ENCODE measurements at regions not wholly inside any gene's neighbourhood (a gene's known extent, or its start where the extent isn't known, plus 50 kb on each side); places are given as distances from the start of the nearest gene placed in this dataset.

DNA sequence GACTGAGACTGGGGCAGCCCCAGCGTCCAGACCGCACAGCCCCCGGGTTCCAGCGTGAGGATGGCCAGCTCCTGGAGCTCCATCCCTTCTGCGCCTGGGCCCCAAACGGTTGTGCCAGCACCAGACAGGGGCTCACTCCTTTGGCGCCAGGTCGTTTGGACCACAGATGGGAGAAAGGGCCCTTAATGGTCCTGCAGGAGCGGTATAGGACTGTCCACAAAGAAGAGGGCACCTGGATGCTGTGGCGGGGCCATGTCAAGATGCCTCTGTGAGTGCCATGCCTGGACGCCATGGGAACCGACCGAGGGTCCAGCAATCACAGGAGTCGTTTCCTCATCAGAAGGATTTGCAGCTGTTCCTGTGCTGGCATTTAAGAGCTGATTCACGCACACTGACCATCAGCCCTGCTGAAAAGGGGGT, 82.7 kb downstream of the DLL1 start:
- TF ChIP-seq, protein P1, sequence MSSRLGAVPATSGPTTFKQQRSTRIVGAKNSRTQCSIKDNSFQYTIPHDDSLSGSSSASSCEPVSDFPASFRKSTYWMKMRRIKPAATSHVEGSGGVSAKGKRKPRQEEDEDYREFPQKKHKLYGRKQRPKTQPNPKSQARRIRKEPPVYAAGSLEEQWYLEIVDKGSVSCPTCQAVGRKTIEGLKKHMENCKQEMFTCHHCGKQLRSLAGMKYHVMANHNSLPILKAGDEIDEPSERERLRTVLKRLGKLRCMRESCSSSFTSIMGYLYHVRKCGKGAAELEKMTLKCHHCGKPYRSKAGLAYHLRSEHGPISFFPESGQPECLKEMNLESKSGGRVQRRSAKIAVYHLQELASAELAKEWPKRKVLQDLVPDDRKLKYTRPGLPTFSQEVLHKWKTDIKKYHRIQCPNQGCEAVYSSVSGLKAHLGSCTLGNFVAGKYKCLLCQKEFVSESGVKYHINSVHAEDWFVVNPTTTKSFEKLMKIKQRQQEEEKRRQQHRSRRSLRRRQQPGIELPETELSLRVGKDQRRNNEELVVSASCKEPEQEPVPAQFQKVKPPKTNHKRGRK (CRISPR knock-in tag; IDR thresholded peaks at IDR 0.05; ENCODE audit: borderline replicate concordance) = no peak
- CTCF ChIA-PET = no interaction called here
- DNase-seq (ENCODE audit: low spot score) = no peak
- POLR2A ChIA-PET = no interaction called here
- H3K4me1 Mint-ChIP-seq = no peaks in the 10 kb centered on the region
- ATAC-seq = no peak
- H3K36me3 Mint-ChIP-seq = peaks cover 6% of the 10 kb centered on the region; the same call in 1 of the 2 replicates
- peaks cover 6% of the 10 kb centered on the region for H3K27me3 Mint-ChIP-seq (ENCODE audit: low read depth)
- H3K4me3 Mint-ChIP-seq = no peak overlapping the region
- peaks cover 26% of the 10 kb centered on the region for H3K9me3 Mint-ChIP-seq
- no peak overlapping the region for H3K27ac Mint-ChIP-seq

DNA sequence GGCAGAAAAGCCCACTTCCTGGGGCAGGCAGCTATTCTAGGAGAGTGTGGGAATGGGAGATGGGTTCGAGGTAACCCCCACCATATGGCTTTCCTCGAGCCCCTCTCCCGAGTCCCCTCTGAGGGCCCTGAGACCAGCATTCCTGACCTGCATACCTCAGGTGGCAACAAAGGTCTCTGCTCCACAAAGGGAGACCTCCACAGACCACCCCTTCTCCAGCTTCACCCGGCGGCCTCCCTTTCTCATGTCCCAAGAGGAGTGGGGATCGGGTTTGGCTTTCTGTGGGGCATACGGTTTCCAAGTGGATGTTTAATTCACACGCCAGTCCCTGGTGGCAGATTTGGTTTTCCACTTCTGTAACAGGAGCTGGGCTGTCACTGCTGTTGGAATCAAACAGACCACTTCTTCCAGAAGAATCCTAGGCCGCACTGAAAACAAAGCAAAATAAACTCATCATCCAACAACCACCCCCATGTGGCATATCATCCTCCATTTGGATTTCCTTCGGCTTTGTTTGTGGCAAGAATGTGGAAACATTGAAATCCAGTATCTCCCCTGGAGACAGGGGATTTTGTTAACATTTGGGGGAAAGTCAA, 83.2 kb downstream of the DLL1 start:
- H3K9me3 Mint-ChIP-seq = peaks cover 31% of the 10 kb centered on the region
- TF ChIP-seq ZNF232 (CRISPR knock-in tag; IDR thresholded peaks at IDR 0.05) (no peak), NR2C2 (CRISPR knock-in tag; IDR thresholded peaks at IDR 0.05) (no peak)
- peaks cover 2% of the 10 kb centered on the region for H3K27me3 Mint-ChIP-seq (ENCODE audit: low read depth)
- no peak for DNase-seq (ENCODE audit: low spot score)
- ChIA-PET CTCF (no interaction called here), POLR2A (no interaction called here)
- ATAC-seq = no peak
- H3K36me3 Mint-ChIP-seq = peaks cover 6% of the 10 kb centered on the region; the same call in 1 of the 2 replicates
- H3K27ac Mint-ChIP-seq = no peak overlapping the region
- H3K4me3 Mint-ChIP-seq = no peak overlapping the region
- H3K4me1 Mint-ChIP-seq = no peaks in the 10 kb centered on the region

DNA sequence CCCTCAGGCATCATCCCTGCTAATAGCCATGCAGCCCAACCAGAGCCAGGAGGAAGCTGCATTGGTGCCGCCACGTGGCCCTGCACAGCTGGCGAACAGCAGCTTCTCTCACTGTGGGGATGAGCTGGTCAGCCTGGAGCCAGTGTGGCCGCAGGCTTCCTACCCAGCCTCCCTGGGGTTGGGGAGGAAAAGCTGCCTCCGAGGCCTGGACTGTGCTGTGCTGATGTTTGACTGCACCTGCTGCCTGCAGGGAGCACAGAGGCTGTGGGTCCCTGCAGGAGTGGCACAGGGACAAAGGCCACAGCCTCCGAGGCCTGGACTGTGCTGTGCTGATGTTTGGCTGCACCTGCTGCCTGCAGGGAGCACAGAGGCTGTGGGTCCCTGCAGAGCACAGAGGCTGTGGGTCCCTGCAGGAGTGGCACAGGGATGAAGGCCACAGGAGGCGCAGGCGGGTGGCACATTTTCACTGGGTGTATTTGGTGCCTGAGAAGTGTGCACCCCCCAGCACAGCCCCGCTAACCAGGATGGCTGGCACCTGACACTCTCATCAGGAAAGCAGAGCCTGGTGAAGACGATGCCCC, 83.9 kb downstream of the DLL1 start:
- Mint-ChIP-seq H3K9me3 (peaks cover 34% of the 10 kb centered on the region), H3K27ac (no peak overlapping the region), H3K27me3 (ENCODE audit: low read depth) (no peaks in the 10 kb centered on the region; the same call in 1 of the 2 replicates), H3K4me3 (no peak overlapping the region), H3K36me3 (peaks cover 6% of the 10 kb centered on the region; the same call in 1 of the 2 replicates), H3K4me1 (no peaks in the 10 kb centered on the region)
- CTCF ChIA-PET = no interaction called here
- POLR2A ChIA-PET = no interaction called here
- TF ChIP-seq, protein P2, sequence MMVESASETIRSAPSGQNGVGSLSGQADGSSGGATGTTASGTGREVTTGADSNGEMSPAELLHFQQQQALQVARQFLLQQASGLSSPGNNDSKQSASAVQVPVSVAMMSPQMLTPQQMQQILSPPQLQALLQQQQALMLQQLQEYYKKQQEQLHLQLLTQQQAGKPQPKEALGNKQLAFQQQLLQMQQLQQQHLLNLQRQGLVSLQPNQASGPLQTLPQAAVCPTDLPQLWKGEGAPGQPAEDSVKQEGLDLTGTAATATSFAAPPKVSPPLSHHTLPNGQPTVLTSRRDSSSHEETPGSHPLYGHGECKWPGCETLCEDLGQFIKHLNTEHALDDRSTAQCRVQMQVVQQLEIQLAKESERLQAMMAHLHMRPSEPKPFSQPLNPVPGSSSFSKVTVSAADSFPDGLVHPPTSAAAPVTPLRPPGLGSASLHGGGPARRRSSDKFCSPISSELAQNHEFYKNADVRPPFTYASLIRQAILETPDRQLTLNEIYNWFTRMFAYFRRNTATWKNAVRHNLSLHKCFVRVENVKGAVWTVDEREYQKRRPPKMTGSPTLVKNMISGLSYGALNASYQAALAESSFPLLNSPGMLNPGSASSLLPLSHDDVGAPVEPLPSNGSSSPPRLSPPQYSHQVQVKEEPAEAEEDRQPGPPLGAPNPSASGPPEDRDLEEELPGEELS (CRISPR knock-in tag; IDR thresholded peaks at IDR 0.05) = no peak
- ATAC-seq = no peak
- DNase-seq (ENCODE audit: low spot score) = no peak

DNA sequence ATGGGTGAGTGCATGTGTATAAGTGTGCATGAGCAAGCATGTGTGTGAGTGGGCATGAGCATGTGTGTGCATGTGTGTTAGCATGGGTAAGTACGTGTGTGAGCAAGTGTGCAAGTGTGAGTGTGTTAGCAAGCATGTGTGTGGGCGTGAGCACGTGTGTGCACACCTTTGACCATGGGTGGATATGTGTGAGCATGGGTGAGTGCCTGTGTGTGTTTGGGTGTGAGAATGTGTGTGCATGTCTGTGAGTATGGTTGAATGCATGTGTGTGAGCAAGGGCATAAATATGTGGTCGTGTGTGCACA, 84.6 kb downstream of the DLL1 start:
- Mint-ChIP-seq H3K4me3 (no peak overlapping the region), H3K36me3 (peaks cover 6% of the 10 kb centered on the region; the same call in 1 of the 2 replicates), H3K27me3 (ENCODE audit: low read depth) (no peaks in the 10 kb centered on the region; the same call in 1 of the 2 replicates), H3K9me3 (peaks cover 34% of the 10 kb centered on the region), H3K4me1 (no peaks in the 10 kb centered on the region), H3K27ac (peak overlapping the region; percentile 10; the same call in 1 of the 2 replicates)
- ChIA-PET POLR2A (no interaction called here), CTCF (no interaction called here)
- no peak for ATAC-seq
- DNase-seq (ENCODE audit: low spot score) = no peak
- TF ChIP-seq, protein P3, sequence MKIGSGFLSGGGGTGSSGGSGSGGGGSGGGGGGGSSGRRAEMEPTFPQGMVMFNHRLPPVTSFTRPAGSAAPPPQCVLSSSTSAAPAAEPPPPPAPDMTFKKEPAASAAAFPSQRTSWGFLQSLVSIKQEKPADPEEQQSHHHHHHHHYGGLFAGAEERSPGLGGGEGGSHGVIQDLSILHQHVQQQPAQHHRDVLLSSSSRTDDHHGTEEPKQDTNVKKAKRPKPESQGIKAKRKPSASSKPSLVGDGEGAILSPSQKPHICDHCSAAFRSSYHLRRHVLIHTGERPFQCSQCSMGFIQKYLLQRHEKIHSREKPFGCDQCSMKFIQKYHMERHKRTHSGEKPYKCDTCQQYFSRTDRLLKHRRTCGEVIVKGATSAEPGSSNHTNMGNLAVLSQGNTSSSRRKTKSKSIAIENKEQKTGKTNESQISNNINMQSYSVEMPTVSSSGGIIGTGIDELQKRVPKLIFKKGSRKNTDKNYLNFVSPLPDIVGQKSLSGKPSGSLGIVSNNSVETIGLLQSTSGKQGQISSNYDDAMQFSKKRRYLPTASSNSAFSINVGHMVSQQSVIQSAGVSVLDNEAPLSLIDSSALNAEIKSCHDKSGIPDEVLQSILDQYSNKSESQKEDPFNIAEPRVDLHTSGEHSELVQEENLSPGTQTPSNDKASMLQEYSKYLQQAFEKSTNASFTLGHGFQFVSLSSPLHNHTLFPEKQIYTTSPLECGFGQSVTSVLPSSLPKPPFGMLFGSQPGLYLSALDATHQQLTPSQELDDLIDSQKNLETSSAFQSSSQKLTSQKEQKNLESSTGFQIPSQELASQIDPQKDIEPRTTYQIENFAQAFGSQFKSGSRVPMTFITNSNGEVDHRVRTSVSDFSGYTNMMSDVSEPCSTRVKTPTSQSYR (CRISPR knock-in tag; IDR thresholded peaks at IDR 0.05) = no peak
- TF ChIP-seq ZNF396 (CRISPR knock-in tag; IDR thresholded peaks at IDR 0.05; ENCODE audit: borderline replicate concordance) = no peak
- TF ChIP-seq, protein P4, sequence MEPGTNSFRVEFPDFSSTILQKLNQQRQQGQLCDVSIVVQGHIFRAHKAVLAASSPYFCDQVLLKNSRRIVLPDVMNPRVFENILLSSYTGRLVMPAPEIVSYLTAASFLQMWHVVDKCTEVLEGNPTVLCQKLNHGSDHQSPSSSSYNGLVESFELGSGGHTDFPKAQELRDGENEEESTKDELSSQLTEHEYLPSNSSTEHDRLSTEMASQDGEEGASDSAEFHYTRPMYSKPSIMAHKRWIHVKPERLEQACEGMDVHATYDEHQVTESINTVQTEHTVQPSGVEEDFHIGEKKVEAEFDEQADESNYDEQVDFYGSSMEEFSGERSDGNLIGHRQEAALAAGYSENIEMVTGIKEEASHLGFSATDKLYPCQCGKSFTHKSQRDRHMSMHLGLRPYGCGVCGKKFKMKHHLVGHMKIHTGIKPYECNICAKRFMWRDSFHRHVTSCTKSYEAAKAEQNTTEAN (CRISPR knock-in tag; IDR thresholded peaks at IDR 0.05) = 0 out of 2 replicates have a peak, but pooled peaks have one; percentile 25

Data from WTC11 (cell line).